IPS-15b (cell line): ENCODE measurements at regions not wholly inside any gene's neighbourhood (a gene's known extent, or its start where the extent isn't known, plus 50 kb on each side); places are given as distances from the start of the nearest gene placed in this dataset.

Experiments used
- H3K27me3 ChIP-seq: one replicate; pipeline ENCODE4 v1.6.1; 2013; ENCODE audit warnings: low read length; ENCODE audit not compliant: control insufficient read depth, insufficient read depth
- H3K36me3 ChIP-seq: one replicate; pipeline ENCODE4 v1.6.1; 2013; ENCODE audit warnings: low read length; ENCODE audit not compliant: control insufficient read depth, insufficient read depth
- H3K4me1 ChIP-seq: one replicate; pipeline ENCODE4 v1.6.1; 2013; ENCODE audit warnings: mild to moderate bottlenecking, low read length; ENCODE audit not compliant: control insufficient read depth, insufficient read depth
- H3K4me3 ChIP-seq: one replicate; pipeline ENCODE4 v1.5.1; 2013; ENCODE audit warnings: low read depth, low read length
- H3K9ac ChIP-seq: one replicate; pipeline ENCODE4 v1.6.1; 2013; ENCODE audit warnings: low read depth, mild to moderate bottlenecking, low read length
- H3K9me3 ChIP-seq: one replicate; pipeline ENCODE4 v1.6.1; 2013; ENCODE audit warnings: mild to moderate bottlenecking, low read length; ENCODE audit not compliant: control insufficient read depth, insufficient read depth

- Histone ChIP-seq H3K36me3 (no peaks in the 10 kb centered on the region), H3K9me3 (no peaks in the 10 kb centered on the region), H3K4me1 (peaks cover 7% of the 10 kb centered on the region), H3K27me3 (no peaks in the 10 kb centered on the region), H3K9ac (no peak overlapping the region), H3K4me3 (no peak overlapping the region)
Measured at GRCh38 chr15:96262549-96263489, 67.7 kb upstream of the NR2F2 start.

- Histone ChIP-seq H3K4me1 (peaks cover 7% of the 10 kb centered on the region), H3K9ac (no peak overlapping the region)
Measured at GRCh38 chr15:96264351-96264798, 66.1 kb upstream of the NR2F2 start.

GRCh38 chr15:96264801-96265515, 65.5 kb upstream of the NR2F2 start:
- Histone ChIP-seq H3K4me1 (peaks cover 7% of the 10 kb centered on the region), H3K27me3 (no peaks in the 10 kb centered on the region), H3K4me3 (no peak overlapping the region), H3K9ac (no peak overlapping the region), H3K9me3 (no peaks in the 10 kb centered on the region), H3K36me3 (no peaks in the 10 kb centered on the region)

More at GRCh38 chr15:96264351-96264798, 66.1 kb upstream of the NR2F2 start:
- Histone ChIP-seq H3K9me3 (no peaks in the 10 kb centered on the region), H3K4me3 (no peak overlapping the region), H3K36me3 (no peaks in the 10 kb centered on the region), H3K27me3 (no peaks in the 10 kb centered on the region)

- no peaks in the 10 kb centered on the region for H3K36me3 ChIP-seq
- H3K27me3 ChIP-seq = no peaks in the 10 kb centered on the region
- H3K9me3 ChIP-seq = no peaks in the 10 kb centered on the region
- H3K4me3 ChIP-seq = no peak overlapping the region
- H3K4me1 ChIP-seq = peaks cover 5% of the 10 kb centered on the region
- no peak overlapping the region for H3K9ac ChIP-seq
Measured at GRCh38 chr15:96266456-96266855, 64.0 kb upstream of the NR2F2 start.

GRCh38 chr15:96267463-96267862, 63.0 kb upstream of the NR2F2 start:
- Histone ChIP-seq H3K36me3 (no peaks in the 10 kb centered on the region), H3K9me3 (no peaks in the 10 kb centered on the region), H3K4me1 (no peaks in the 10 kb centered on the region)

GRCh38 chr15:96268442-96269204, 61.9 kb upstream of the NR2F2 start:
- H3K36me3 ChIP-seq = no peaks in the 10 kb centered on the region
- H3K4me3 ChIP-seq = no peak overlapping the region
- no peak overlapping the region for H3K9ac ChIP-seq
- no peaks in the 10 kb centered on the region for H3K9me3 ChIP-seq
- H3K27me3 ChIP-seq = no peaks in the 10 kb centered on the region
- H3K4me1 ChIP-seq = no peaks in the 10 kb centered on the region

More at GRCh38 chr15:96267463-96267862, 63.0 kb upstream of the NR2F2 start:
- Histone ChIP-seq H3K9ac (no peak overlapping the region), H3K27me3 (no peaks in the 10 kb centered on the region), H3K4me3 (no peak overlapping the region)

GRCh38 chr15:96270581-96271172, 59.8 kb upstream of the NR2F2 start:
- Histone ChIP-seq H3K9me3 (no peaks in the 10 kb centered on the region), H3K27me3 (no peaks in the 10 kb centered on the region), H3K4me1 (no peaks in the 10 kb centered on the region), H3K9ac (no peak overlapping the region), H3K36me3 (no peaks in the 10 kb centered on the region), H3K4me3 (no peak overlapping the region)

- Histone ChIP-seq H3K4me3 (no peak overlapping the region), H3K27me3 (no peaks in the 10 kb centered on the region), H3K4me1 (no peaks in the 10 kb centered on the region), H3K9ac (no peak overlapping the region), H3K36me3 (no peaks in the 10 kb centered on the region), H3K9me3 (no peaks in the 10 kb centered on the region)
Measured at GRCh38 chr15:96272427-96272826, 58.1 kb upstream of the NR2F2 start.

GRCh38 chr15:96273317-96274086, 57.0 kb upstream of the NR2F2 start:
- no peaks in the 10 kb centered on the region for H3K9me3 ChIP-seq
- no peak overlapping the region for H3K4me3 ChIP-seq
- no peak overlapping the region for H3K9ac ChIP-seq
- no peaks in the 10 kb centered on the region for H3K27me3 ChIP-seq
- H3K36me3 ChIP-seq = no peaks in the 10 kb centered on the region
- H3K4me1 ChIP-seq = no peaks in the 10 kb centered on the region

GRCh38 chr15:96274087-96274440, 56.4 kb upstream of the NR2F2 start:
- no peaks in the 10 kb centered on the region for H3K9me3 ChIP-seq
- no peaks in the 10 kb centered on the region for H3K27me3 ChIP-seq
- H3K4me3 ChIP-seq = no peak overlapping the region
- H3K4me1 ChIP-seq = no peaks in the 10 kb centered on the region
- no peak overlapping the region for H3K9ac ChIP-seq
- H3K36me3 ChIP-seq = no peaks in the 10 kb centered on the region

- no peaks in the 10 kb centered on the region for H3K4me1 ChIP-seq
- H3K4me3 ChIP-seq = no peak overlapping the region
- no peak overlapping the region for H3K9ac ChIP-seq
- no peaks in the 10 kb centered on the region for H3K27me3 ChIP-seq
- no peaks in the 10 kb centered on the region for H3K9me3 ChIP-seq
- H3K36me3 ChIP-seq = no peaks in the 10 kb centered on the region
Measured at GRCh38 chr15:96274698-96275097, 55.8 kb upstream of the NR2F2 start.
